ENCODE measurements at regions not wholly inside any gene's neighbourhood (a gene's known extent, or its start where the extent isn't known, plus 50 kb on each side); places are given as distances from the start of the nearest gene placed in this dataset.

DNA sequence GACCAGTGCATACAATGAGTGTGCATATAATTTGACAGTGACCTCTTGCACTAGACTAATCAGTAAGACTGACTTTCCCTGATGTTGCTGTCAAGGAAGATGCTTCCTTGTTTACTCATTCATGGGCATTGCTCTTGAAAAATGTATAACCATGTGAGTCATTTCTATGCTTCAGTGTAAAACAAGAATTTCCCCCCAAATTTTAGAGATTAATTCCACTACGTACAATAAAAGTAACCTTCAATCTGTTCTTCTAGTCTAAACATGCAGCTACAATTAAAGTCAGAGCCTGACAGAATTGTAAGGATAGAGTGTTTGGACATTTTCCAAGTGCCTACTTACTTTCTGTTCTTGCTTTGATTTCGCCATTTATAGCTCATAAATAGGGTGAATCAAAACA, 935.7 kb downstream of the RAPGEF2 start:
- no peak for DNase-seq (ENCODE audit: low read depth)
- in situ Hi-C loops (cut with HindIII; ENCODE audit: low sequenced_read_pairs) = no loop called here
- TF ChIP-seq, protein P1, sequence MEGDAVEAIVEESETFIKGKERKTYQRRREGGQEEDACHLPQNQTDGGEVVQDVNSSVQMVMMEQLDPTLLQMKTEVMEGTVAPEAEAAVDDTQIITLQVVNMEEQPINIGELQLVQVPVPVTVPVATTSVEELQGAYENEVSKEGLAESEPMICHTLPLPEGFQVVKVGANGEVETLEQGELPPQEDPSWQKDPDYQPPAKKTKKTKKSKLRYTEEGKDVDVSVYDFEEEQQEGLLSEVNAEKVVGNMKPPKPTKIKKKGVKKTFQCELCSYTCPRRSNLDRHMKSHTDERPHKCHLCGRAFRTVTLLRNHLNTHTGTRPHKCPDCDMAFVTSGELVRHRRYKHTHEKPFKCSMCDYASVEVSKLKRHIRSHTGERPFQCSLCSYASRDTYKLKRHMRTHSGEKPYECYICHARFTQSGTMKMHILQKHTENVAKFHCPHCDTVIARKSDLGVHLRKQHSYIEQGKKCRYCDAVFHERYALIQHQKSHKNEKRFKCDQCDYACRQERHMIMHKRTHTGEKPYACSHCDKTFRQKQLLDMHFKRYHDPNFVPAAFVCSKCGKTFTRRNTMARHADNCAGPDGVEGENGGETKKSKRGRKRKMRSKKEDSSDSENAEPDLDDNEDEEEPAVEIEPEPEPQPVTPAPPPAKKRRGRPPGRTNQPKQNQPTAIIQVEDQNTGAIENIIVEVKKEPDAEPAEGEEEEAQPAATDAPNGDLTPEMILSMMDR (IDR thresholded peaks at IDR 0.05; ENCODE audit: low read depth, low read length, missing control alignments) = no peak
- H3K4me3 ChIP-seq (ENCODE audit: low read depth, low read length) = no peak overlapping the region

DNA sequence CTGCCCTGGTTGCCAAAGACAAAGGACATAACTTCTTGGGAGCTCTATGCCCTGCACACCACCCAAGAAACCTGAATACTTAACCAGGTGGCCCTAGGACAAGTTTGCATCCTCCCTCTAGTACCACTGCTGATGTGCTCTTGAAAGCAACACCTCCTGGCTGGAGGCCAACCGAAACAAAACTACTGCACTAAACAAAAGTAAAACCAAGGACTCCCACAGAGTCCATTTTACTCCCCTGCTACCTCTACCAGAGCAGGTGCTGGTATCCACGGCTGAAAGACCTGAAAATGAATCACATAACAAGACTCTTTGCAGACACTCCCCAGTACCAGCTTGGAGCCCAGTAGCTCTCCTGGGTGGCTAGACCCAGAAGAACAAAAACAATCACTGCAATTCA, 941.8 kb downstream of the RAPGEF2 start:
- in situ Hi-C loops (cut with HindIII; ENCODE audit: low sequenced_read_pairs) = no loop called here
- H3K4me3 ChIP-seq (ENCODE audit: low read depth, low read length) = no peak overlapping the region
- TF ChIP-seq, protein P1 (IDR thresholded peaks at IDR 0.05; ENCODE audit: low read depth, low read length, missing control alignments) = no peak
- no peak for DNase-seq (ENCODE audit: low read depth)

DNA sequence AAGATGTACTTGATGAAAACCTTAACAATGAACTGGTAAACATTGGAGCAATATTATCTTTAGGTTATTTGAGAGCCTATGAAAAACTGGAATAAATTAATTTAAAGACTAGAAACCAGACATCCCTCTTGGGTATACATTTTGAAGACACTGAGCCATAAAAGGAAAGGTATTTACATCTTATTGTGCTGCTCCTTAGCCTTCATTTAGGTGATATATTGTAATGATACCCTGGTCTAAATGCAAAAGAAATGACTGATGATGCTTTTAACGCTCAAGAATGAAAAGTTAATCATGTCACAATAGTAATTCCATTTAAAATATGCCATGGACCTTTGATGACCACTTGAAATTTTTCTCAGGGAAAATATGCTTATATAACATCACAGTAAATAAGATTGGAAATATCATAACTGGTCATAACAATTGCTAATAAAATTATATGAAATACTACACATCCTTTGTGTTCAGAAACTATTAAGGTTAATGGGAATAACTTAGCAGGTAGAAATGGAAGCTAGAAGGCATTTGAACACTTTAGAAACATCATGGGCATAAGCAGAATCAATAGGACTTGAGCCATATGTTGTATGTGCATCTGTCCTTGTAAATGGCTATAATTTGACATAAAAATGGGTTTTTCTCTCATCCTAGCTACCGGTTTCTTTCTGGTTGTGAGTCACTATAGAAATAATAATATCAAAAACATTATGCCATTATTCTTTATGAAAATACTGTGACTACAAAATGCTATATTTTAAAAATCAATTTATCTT, 979.7 kb downstream of the RAPGEF2 start:
- no peak overlapping the region for H3K4me3 ChIP-seq (ENCODE audit: low read depth, low read length)
- in situ Hi-C loops (cut with HindIII; ENCODE audit: low sequenced_read_pairs) = no loop called here
- TF ChIP-seq, protein P1 (IDR thresholded peaks at IDR 0.05; ENCODE audit: low read depth, low read length, missing control alignments) = no peak
- DNase-seq (ENCODE audit: low read depth) = no peak

DNA sequence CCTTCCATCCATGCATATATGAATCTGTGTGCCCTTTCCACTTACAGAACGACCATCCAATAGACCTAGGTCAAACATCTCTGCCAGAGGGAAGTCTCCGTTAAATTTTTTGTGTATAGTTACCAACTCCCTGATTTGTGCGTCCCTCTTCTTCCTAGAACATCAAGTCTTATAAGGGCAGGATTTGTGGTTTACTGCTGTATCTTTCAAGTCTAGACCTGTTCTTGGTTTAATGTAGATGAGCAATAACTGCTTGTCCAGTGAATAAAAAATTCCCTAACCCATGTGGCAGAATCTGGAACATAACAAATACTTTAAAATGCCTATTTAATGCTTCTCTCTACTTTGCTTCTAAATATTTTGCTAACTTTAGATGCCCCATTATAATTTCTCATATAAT, 988.8 kb downstream of the RAPGEF2 start:
- no peak overlapping the region for H3K4me3 ChIP-seq (ENCODE audit: low read depth, low read length)
- no peak for DNase-seq (ENCODE audit: low read depth)
- TF ChIP-seq, protein P1 (IDR thresholded peaks at IDR 0.05; ENCODE audit: low read depth, low read length, missing control alignments) = no peak
- in situ Hi-C loops (cut with HindIII; ENCODE audit: low sequenced_read_pairs) = no loop called here

DNA sequence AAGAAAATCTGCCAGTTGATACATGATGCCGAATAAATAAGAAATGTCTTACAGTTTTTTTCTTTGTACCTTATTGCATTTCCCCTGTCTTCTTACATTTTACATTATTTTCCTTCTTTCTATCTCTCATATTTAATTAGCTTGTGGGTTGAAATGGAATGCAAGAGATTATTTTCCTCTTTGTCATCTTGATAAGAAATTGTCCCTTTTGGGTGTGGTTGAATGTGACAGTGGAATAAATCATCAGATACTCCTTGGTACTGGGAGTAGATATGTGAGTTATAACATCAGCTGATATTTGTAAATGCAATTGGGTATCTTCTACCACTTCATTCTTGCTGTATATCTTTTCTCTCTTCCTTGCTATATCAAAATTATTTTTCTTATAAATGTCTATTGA, 997.4 kb downstream of the RAPGEF2 start:
- no peak for DNase-seq (ENCODE audit: low read depth)
- in situ Hi-C loops (cut with HindIII; ENCODE audit: low sequenced_read_pairs) = no loop called here
- TF ChIP-seq, protein P1 (IDR thresholded peaks at IDR 0.05; ENCODE audit: low read depth, low read length, missing control alignments) = no peak
- no peak overlapping the region for H3K4me3 ChIP-seq (ENCODE audit: low read depth, low read length)

DNA sequence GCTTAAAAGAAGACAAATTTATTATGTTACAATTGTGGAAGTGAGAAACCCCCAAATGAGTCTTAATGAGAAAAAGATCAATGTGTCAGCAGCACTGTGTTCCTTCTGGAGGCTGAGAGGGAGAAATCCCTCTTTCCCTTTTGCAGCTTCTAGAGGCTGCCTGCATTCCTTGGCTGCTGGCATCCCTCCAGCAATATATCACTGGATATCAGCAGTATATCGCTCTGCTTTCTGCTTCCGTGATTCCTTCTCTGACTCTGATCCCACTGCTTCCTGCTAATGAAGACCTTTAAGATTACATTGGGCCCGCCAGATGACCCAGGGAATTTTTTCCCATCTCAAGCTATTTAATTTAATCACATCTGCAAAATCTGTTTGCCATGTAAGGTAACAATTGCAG, 1008.0 kb downstream of the RAPGEF2 start:
- no peak overlapping the region for H3K4me3 ChIP-seq (ENCODE audit: low read depth, low read length)
- in situ Hi-C loops (cut with HindIII; ENCODE audit: low sequenced_read_pairs) = no loop called here
- TF ChIP-seq, protein P1 (IDR thresholded peaks at IDR 0.05; ENCODE audit: low read depth, low read length, missing control alignments) = no peak
- DNase-seq (ENCODE audit: low read depth) = no peak

Measured in astrocyte of the cerebellum (primary cell).